ENCODE measurements at regions not wholly inside any gene's neighbourhood (a gene's known extent, or its start where the extent isn't known, plus 50 kb on each side); places are given as distances from the start of the nearest gene placed in this dataset.

GRCh38 chr6:165817771-165818170, 154.7 kb upstream of the PDE10A start:
- no peak for TF ChIP-seq POLR2AphosphoS5 (IDR thresholded peaks at IDR 0.05; ENCODE audit: low read depth, low read length)
- no peak for TF ChIP-seq ATF7 (IDR thresholded peaks at IDR 0.05)
- TF ChIP-seq ATF7 (CRISPR knock-in tag; IDR thresholded peaks at IDR 0.05) = no peak
- no peak for TF ChIP-seq TBP (CRISPR knock-in tag; IDR thresholded peaks at IDR 0.05)
- TF ChIP-seq REST (IDR thresholded peaks at IDR 0.05; ENCODE audit: borderline replicate concordance in 1 of 2, low read depth in 1 of 2, low read length in 2 of 2) = no peak
- no peak for TF ChIP-seq ZNF138 (CRISPR knock-in tag; IDR thresholded peaks at IDR 0.05; ENCODE audit: low read depth)
